Islet precursor cell (in vitro differentiated cells): ENCODE measurements at regions not wholly inside any gene's neighbourhood (a gene's known extent, or its start where the extent isn't known, plus 50 kb on each side); places are given as distances from the start of the nearest gene placed in this dataset.

Source experiments
- DNase-seq: peaks from one replicate; pipeline ENCODE4 v3.0.0-alpha.2; 2018

DNA sequence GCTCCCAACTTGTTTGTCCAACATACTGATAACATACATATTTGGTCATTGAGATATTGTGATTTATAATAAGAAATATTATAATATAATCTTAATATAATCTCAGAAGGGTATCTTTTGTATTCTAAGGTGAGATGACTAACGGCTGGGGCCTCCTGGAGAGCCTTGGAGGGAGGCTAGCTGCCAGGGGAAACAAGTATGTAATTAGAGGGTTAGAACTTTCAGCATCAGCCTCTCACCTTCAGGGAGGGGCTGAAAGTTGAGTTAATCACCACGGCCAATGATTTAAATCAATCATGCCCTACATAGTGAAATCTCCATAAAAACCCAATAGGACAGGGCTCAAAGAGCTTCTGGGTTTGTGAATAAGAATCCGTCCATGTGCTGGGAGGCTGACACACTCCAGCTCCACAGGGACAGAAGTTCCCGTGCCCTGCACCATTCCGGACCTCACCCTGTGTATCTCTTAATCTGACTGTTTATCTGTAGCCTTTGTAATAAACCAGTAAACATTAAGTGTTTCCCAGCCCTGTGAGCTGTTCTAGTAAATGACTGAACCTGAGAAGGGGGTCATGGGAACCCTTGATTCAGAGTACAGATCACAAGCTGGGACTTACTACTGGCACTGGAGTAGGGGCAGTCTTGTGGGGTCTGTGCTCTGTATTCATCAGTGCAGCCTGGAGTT lies 86.3 kb upstream of the STEAP1B start:
- DNase-seq, result peak; percentile 58

GRCh38 chr7:22584179-22584578 lies 84.2 kb upstream of the STEAP1B start:
- DNase-seq, result no peak

DNA sequence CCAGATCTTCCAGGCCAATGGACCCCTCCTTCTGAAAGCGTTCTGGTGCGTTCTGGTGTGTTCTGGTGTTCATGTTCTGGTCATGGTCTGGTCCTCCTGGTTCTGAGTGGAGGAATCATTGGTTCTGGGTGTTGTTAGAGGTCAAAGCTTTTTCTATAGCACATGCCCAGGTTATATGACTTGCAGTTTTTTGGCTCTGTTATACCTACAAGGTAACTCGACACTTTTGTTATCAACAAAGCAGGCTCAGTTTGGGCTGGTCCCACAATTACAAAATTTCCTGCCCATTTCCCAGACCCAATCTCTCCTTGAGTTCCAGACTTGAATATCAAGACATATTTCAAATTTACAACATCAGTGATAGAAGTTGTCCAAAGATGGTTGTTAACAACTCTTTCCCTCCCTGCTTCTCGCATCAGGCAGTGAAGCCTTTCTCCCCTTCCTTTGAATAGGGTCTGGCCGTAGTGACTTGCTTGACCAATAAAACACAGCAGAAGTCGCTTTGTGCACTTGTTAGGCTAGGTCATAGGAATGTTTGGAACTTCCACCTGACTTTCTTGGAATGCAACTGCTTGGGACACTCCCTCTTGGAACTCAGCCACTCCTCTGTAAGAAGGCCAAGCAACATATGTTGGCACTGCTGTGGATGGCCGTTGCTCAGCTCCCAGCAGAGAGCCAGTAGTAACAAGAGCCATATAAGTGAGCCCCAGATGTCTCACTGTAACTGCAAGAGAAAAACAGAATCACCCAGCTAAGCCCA lies 83.1 kb upstream of the STEAP1B start:
- DNase-seq, result peak; percentile 93

DNA sequence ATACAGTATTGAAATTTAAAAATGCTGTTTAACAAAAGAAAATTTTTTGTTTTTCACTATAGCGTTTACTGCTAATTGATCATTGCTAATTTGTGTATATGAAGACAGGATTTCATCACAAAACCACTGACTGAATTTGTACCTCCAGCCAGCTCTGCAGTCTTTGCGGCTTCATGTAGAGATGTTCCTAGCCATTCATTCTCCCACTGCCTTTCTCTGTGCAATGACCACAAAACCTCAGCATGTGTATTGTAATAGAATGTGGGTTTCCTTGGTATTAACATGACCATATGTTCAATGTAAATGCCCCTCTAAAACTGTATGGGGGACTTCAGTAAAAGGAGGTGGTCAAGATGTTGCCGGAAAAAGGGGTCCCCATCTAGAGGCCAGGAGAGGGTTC lies 81.1 kb upstream of the STEAP1B start:
- no peak for DNase-seq

GRCh38 chr7:22579961-22580360 lies 80.0 kb upstream of the STEAP1B start:
- DNase-seq, result no peak

DNA sequence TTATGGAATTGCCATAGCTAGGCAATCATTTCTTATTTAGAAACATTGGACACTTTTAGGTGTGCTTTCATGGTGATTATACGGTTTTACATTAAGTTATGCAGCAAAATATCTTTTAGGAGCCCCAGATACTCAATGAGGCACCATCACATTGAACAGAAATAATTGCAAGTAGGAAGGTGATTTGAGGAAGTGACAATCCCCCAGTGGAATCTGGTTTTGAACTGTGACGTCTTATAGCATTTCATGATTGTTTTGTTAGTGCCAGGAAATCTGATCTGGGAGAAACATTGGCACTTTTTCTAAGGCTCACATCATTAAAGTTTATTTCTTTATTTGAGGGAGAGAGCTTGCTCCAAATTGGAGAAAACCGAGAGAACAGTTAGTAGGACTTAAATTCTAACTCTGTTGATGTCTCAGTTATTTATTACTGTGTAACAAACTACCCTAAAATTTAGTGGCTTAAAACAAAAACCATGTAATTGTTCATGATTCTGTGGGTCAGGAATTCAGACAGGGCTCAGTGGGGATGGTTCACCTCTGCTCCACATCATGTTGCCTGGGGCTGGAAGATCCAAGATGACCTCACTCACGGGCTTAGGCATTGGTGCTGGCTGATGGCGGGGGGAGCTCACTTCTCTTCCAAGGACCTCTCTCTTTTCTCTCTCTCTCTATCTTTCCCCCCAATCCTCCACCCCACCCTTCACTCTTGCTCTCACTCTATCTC lies 78.2 kb upstream of the STEAP1B start:
- peak; percentile 75 for DNase-seq

DNA sequence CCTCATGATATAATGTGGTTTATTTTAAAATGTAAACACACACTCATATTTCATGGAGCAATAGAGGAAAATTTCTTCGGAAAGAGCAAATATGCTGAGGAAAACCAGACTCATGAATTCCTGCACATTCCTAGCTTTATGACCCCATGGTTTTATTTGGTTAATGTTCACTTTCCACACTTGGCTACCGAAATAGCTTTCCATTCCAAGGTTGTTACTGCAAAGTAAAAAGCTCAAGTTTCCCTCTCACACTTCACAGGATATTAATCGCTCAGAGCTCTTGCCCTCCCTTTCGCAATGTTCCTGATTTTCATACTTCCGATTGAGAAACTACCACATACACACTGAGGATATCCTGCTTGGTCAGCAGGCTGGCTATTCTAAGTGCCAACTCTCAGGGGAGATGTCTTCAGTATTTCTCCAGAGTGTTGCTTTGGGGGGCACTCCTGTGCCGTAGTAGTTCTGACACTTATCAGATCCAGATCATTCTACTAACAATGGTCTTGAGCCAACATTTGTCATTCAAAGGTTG lies 77.5 kb upstream of the STEAP1B start:
- no peak for DNase-seq

DNA sequence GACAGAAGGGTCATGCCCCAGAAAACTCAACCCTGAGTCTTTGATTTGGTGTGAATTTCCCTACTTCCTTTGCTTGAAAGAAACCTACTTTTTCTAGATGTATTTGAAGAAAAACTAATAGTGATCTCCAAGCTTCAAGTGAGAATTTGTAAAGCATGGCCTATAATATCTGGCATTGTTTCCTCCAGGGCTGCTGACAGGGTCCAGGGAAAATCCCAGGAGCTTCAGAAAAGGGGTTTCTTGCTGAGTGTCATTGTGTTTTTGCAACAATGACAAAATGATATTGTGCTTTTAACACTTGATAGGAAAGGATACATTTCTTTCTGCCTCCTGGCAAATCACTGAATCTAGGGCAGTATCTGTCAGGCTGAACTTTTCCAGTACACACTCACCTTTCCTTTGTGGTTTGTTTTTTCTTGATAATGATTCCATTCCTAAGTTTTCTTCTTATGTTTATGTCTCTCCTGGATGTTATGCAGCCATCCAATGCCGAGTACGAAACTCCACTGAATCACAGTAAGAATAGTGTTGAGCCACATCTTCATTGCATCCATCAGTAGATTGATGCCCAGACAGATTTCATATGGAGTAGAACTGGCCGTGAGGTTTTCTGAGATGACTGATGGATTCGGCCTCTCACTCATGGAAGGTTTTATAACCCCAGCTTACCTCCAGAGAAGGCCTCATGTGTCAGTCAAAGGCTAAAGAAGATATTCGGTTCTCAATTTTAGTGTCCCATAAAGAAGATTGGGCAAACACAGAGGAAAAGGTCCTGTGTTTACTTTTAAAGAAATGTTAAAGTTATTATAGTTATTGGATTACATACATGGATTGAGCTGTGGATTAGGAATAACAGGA lies 76.9 kb upstream of the STEAP1B start:
- no peak for DNase-seq

DNA sequence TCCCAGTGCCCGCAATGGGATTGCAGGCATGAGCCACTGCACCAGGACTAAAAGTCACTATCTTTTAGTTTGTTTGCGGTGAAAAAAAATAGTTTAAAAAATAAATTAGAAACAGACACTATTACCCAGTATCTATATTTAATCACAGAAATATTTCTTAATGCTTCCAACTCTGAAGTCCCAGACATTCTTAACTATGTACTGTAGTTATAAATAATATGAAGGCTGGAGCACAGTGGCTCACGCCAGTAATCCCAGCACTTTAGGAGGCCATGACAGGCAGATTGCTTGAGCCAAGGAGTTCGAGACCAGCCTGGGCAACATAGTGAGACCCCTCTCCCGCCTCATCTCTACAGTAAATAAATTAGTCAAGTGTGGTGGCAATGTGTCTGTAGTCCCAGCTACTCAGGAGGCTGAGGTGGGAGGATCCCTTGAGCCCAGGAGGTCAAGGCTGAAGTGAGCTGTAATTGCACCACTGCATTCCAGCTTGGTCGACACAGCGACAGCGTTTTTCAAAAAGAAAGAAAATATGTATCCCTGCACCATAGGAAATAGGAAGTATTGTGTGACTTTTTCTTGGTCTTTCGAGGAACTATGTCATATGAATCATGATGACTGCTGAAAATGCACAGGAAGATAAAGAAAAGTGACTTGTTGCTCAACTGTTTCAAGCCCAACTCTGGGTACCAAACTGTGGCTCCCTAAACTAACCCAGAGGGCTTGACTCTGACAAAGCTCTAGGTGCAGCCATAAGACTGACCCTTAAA lies 74.9 kb upstream of the STEAP1B start:
- DNase-seq, result peak; percentile 6

DNA sequence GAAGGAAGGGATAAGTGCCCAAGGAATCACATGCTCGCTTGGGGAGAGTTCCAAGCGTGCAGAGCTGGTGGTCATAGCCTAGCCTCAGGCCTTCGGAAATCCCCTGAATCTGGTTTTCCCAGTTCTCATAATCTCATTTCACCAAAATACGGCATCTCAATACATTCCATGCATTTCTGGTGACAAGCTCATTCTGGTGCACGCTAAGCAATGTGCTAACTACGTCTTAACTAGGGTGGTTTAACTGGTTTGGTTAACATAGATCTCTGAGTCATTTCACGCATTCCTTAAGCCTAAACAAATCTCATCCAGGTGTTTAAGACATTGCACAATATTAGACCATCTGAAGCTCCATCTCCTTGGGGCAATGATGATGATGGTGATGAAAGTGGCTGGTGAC lies 72.9 kb upstream of the STEAP1B start:
- DNase-seq, result peak; percentile 88

- DNase-seq, result peak; percentile 81
Measured at GRCh38 chr7:22572292-22572691, 72.3 kb upstream of the STEAP1B start.

- no peak for DNase-seq
Measured at GRCh38 chr7:22571766-22572165, 71.8 kb upstream of the STEAP1B start.

GRCh38 chr7:22569586-22570321 lies 69.8 kb upstream of the STEAP1B start:
- no peak for DNase-seq

DNA sequence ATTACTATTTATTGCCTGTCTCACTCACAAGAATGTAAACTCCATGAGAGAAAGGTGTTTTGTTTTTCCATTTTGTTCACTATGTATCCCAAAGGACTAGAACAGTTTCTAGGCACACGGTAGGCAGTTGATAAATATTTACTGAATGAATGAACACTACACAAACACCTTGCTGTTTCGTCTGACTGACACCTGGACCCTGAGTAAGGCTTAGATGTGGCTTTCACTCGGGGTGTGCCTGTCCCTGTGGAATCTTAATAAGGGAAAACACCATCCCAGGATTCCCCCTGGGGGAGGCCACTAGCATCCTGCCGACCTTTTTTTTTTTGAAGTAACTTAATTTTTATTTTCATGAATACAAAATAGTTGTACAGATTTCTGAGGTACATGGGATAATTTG lies 66.6 kb upstream of the STEAP1B start:
- DNase-seq, result no peak

DNA sequence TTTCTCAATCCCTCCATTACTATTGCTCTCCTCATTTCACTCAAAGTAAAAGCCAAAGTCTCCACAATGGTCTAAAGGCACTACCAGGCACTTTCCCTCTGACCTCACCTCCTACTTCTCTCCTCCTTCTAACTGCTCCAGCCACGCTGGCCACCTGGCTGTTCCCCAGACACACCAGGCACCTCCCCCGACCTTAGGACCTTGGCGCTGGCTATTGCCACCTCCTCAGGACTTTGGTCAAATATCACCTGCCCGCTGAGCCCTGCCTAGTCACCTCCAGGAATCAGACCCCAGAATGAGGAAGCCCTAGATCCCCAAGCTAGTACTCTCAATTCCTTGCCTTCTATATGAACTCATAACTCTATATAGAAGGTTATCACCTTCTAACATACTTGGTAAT lies 66.2 kb upstream of the STEAP1B start:
- DNase-seq, result no peak

- peak; percentile 75 for DNase-seq
Measured at GRCh38 chr7:22565315-22565811, 65.4 kb upstream of the STEAP1B start.

- DNase-seq, result peak; percentile 87
Measured at GRCh38 chr7:22564511-22565045, 64.6 kb upstream of the STEAP1B start.

GRCh38 chr7:22563621-22564241 lies 63.7 kb upstream of the STEAP1B start:
- peak; percentile 82 for DNase-seq

- DNase-seq, result no peak
Measured at GRCh38 chr7:22563032-22563501, 63.1 kb upstream of the STEAP1B start.
